ENCODE measurements at regions not wholly inside any gene's neighbourhood (a gene's known extent, or its start where the extent isn't known, plus 50 kb on each side); places are given as distances from the start of the nearest gene placed in this dataset.

DNA sequence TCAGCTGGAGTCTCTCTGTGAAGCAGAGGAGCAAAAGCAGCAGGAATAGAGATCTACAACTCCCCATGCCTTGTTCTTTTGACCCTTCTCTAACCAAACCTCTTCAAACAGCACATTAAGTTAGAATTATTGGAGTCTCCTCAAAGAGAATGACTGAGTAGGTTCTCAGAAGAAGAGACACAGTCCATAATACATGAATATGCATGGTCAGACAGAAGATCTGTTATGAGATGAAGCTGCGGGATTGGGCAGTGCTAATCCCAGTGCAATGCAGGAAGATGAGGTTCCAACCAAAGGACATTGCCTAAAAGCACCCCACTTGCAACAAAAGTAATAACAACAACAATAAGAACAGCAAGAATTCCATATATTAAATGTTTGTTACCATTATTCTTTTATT is 887.9 kb upstream of the TENM4 start:
- H3K9ac ChIP-seq (ENCODE audit: low read length) = no peak overlapping the region
- no peak overlapping the region for H3K27ac ChIP-seq (ENCODE audit: low read depth, low read length, poor library complexity, severe bottlenecking)
- H3K4me3 ChIP-seq (ENCODE audit: low read depth, low read length, poor library complexity, severe bottlenecking) = no peak overlapping the region
- no peak overlapping the region for H3K4me2 ChIP-seq (ENCODE audit: low read length)
- no peaks in the 10 kb centered on the region for H3K9me3 ChIP-seq (ENCODE audit: low read length)
- H3F3A ChIP-seq (ENCODE audit: insufficient read depth, low read length) = no peaks in the 10 kb centered on the region
- no peaks in the 10 kb centered on the region for H3K4me1 ChIP-seq (ENCODE audit: insufficient read depth, low read length, severe bottlenecking)
- no peaks in the 10 kb centered on the region for H4K20me1 ChIP-seq (ENCODE audit: insufficient read depth, low read length)
- H2AFZ ChIP-seq (ENCODE audit: low read length) = no peak overlapping the region
- H3K9me2 ChIP-seq (ENCODE audit: low read depth, low read length) = no peaks in the 10 kb centered on the region
- H3K79me2 ChIP-seq (ENCODE audit: insufficient read depth, low read length) = no peaks in the 10 kb centered on the region
- no peak for TF ChIP-seq EZH2 (IDR thresholded peaks at IDR 0.05; ENCODE audit: borderline replicate concordance, low read length)
- TF ChIP-seq CTCF (IDR thresholded peaks at IDR 0.05; ENCODE audit: low read length) = no peak
- H3K27me3 ChIP-seq (ENCODE audit: insufficient read depth, low read length) = no peaks in the 10 kb centered on the region
- H3K36me3 ChIP-seq (ENCODE audit: insufficient read depth, low read length) = no peaks in the 10 kb centered on the region

- Histone ChIP-seq H3K79me2 (ENCODE audit: insufficient read depth, low read length) (no peaks in the 10 kb centered on the region), H3K27ac (ENCODE audit: low read depth, low read length, poor library complexity, severe bottlenecking) (no peak overlapping the region), H3K36me3 (ENCODE audit: insufficient read depth, low read length) (no peaks in the 10 kb centered on the region), H3F3A (ENCODE audit: insufficient read depth, low read length) (no peaks in the 10 kb centered on the region), H3K4me2 (ENCODE audit: low read length) (no peak overlapping the region), H3K9me3 (ENCODE audit: low read length) (no peaks in the 10 kb centered on the region), H4K20me1 (ENCODE audit: insufficient read depth, low read length) (no peaks in the 10 kb centered on the region), H3K27me3 (ENCODE audit: insufficient read depth, low read length) (no peaks in the 10 kb centered on the region), H2AFZ (ENCODE audit: low read length) (no peak overlapping the region), H3K4me3 (ENCODE audit: low read depth, low read length, poor library complexity, severe bottlenecking) (no peak overlapping the region), H3K9ac (ENCODE audit: low read length) (no peak overlapping the region), H3K9me2 (ENCODE audit: low read depth, low read length) (no peaks in the 10 kb centered on the region), H3K4me1 (ENCODE audit: insufficient read depth, low read length, severe bottlenecking) (no peaks in the 10 kb centered on the region)
- no peak for TF ChIP-seq EZH2 (IDR thresholded peaks at IDR 0.05; ENCODE audit: borderline replicate concordance, low read length)
- no peak for TF ChIP-seq CTCF (IDR thresholded peaks at IDR 0.05; ENCODE audit: low read length)
Observed at GRCh38 chr11:80327956-80328614, 887.3 kb upstream of the TENM4 start.

DNA sequence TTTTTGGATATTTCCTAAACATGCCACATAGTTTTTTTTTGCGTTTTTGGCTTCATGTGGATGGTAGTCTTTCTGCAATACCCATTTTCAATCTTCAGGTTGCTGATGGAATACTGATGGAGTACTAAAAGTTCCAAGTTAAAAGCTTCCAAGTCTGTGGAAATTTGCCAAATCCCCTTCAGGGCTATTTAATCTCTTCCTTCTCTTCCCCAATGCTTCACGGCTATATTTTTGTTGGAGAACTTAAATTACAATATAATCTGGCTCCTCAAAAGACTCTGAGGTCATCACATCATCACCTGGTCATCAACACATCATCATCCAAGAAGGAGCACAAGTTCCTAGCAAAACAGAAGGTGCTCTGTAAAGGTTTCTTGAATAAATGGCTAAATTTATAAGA is 881.0 kb upstream of the TENM4 start:
- no peaks in the 10 kb centered on the region for H3K27me3 ChIP-seq (ENCODE audit: insufficient read depth, low read length)
- no peaks in the 10 kb centered on the region for H3K4me1 ChIP-seq (ENCODE audit: insufficient read depth, low read length, severe bottlenecking)
- no peaks in the 10 kb centered on the region for H3K79me2 ChIP-seq (ENCODE audit: insufficient read depth, low read length)
- H3K4me3 ChIP-seq (ENCODE audit: low read depth, low read length, poor library complexity, severe bottlenecking) = no peak overlapping the region
- H3F3A ChIP-seq (ENCODE audit: insufficient read depth, low read length) = no peaks in the 10 kb centered on the region
- H3K9me3 ChIP-seq (ENCODE audit: low read length) = no peaks in the 10 kb centered on the region
- H3K27ac ChIP-seq (ENCODE audit: low read depth, low read length, poor library complexity, severe bottlenecking) = no peak overlapping the region
- no peak overlapping the region for H3K9ac ChIP-seq (ENCODE audit: low read length)
- no peak overlapping the region for H2AFZ ChIP-seq (ENCODE audit: low read length)
- no peaks in the 10 kb centered on the region for H4K20me1 ChIP-seq (ENCODE audit: insufficient read depth, low read length)
- TF ChIP-seq EZH2 (IDR thresholded peaks at IDR 0.05; ENCODE audit: borderline replicate concordance, low read length) = no peak
- no peak for TF ChIP-seq CTCF (IDR thresholded peaks at IDR 0.05; ENCODE audit: low read length)
- no peak overlapping the region for H3K4me2 ChIP-seq (ENCODE audit: low read length)
- no peaks in the 10 kb centered on the region for H3K36me3 ChIP-seq (ENCODE audit: insufficient read depth, low read length)
- no peaks in the 10 kb centered on the region for H3K9me2 ChIP-seq (ENCODE audit: low read depth, low read length)

Measured in OCI-LY1 (cell line).